Sigmoid colon (tissue), 4 donors: ENCODE measurements at regions not wholly inside any gene's neighbourhood (a gene's known extent, or its start where the extent isn't known, plus 50 kb on each side); places are given as distances from the start of the nearest gene placed in this dataset.
A peak's percentile ranks its signal among the peaks of the same experiment; 100 is the strongest.

Experiments
- CTCF ChIP-seq, 4 experiments: fragments of 450-650 bp in 3 of 4; fragments of 200-600 bp in 1 of 4; IDR thresholded peaks; one replicate each; pipeline ENCODE4 v1.5.1; 2016 to 2019; ENCODE audit warnings: antibody characterized with exemption in 4 of 4, mild to moderate bottlenecking in 3 of 4, moderate library complexity in 2 of 4
- EP300 ChIP-seq, 4 donors: sonication (generic); formaldehyde crosslinking; IDR thresholded peaks; one replicate each; pipeline ENCODE4 v1.6.1; 2017; ENCODE audit warnings: antibody characterized with exemption in 4 of 4
- POLR2A ChIP-seq, 2 donors: fragments of 450-650 bp; IDR thresholded peaks; one replicate each; pipeline ENCODE4 v1.6.1; 2016; ENCODE audit warnings: antibody characterized with exemption in 2 of 2, mild to moderate bottlenecking in 2 of 2, moderate library complexity in 2 of 2
- POLR2AphosphoS5 ChIP-seq, 4 donors: sonication (generic); formaldehyde crosslinking; IDR thresholded peaks; one replicate each; pipeline ENCODE4 v1.6.1; 2017; ENCODE audit warnings: antibody characterized with exemption in 4 of 4

- peak in 2 of 4 donors; percentile 28 to 79 for TF ChIP-seq EP300 (IDR thresholded peaks at IDR 0.05)
- no peak for TF ChIP-seq CTCF (IDR thresholded peaks at IDR 0.05)
- no peak for TF ChIP-seq POLR2A (IDR thresholded peaks at IDR 0.05)
- peak in 2 of 4 donors; percentile 60 to 70 for TF ChIP-seq POLR2AphosphoS5 (IDR thresholded peaks at IDR 0.05)
Observed at GRCh38 chr4:30867427-30867826, 147.3 kb downstream of the PCDH7 start.
